ENCODE measurements at regions not wholly inside any gene's neighbourhood (a gene's known extent, or its start where the extent isn't known, plus 50 kb on each side); places are given as distances from the start of the nearest gene placed in this dataset.

DNA sequence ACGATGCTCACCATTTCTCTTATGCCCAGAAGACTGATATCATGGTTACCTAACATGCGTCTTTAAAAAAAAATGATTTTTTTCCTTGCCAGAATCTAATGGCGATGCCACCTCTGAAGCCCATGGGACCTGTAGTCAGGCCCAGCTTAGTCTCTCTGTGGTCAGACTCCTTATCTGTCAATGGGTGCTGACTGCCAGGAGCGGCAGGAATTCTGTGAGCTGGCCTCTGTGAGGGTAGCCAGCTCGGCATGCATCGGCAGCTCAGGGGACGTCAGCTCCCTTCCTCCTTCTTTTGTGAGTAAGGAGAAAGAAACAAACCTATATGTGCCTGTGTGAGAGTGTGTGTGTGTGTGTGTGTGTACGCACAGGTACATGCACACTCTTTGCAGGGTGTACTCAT, 49.9 kb upstream of the ZRANB1 start:
- Histone ChIP-seq H3K4me2 (ENCODE audit: low read length) (no peak overlapping the region), H3K9ac (ENCODE audit: low read length) (no peak overlapping the region), H3K4me3 (replicated peaks in 1 of 2; ENCODE audit: low read depth in 1 of 2, low read length in 2 of 2) (no peak overlapping the region), H3K27me3 (ENCODE audit: insufficient read depth, low read length) (peaks cover 9% of the 10 kb centered on the region; the same call in 1 of the 2 replicates), H3K9me2 (ENCODE audit: insufficient read depth) (no peaks in the 10 kb centered on the region), H2AFZ (ENCODE audit: low read depth, low read length, poor library complexity, severe bottlenecking) (no peak overlapping the region), H3K36me3 (ENCODE audit: control insufficient read depth in 1 of 2, insufficient read depth in 2 of 2, low read length in 2 of 2) (no peaks in the 10 kb centered on the region), H3K4me1 (ENCODE audit: control insufficient read depth in 1 of 2, insufficient read depth in 2 of 2, low read length in 2 of 2) (peaks cover 2 to 4% of the 10 kb centered on the region in 2 experiments; a peak in 3 of 4 replicates), H4K20me1 (ENCODE audit: insufficient read depth) (no peaks in the 10 kb centered on the region), H3K27ac (ENCODE audit: low read depth, low read length) (no peak overlapping the region), H3K79me2 (ENCODE audit: insufficient read depth, low read length) (no peaks in the 10 kb centered on the region), H3K9me3 (ENCODE audit: control insufficient read depth in 1 of 2, insufficient read depth in 1 of 2, low read depth in 1 of 2, low read length in 2 of 2) (no peaks in the 10 kb centered on the region)
- BruUV-seq (replicated peaks), result no TSS peak
- ChIA-PET RAD21 (ENCODE audit: low non-redundant PET in 1 of 2, low total read pairs in 2 of 2, uncharacterized antibody in 2 of 2, unreplicated experiment in 2 of 2) (no interaction called here), CTCF (no interaction called here), POLR2A (no interaction called here)
- intact Hi-C loops (cut with micrococcal nuclease), result no loop called here
- ATAC-seq (no peak), DNase-seq (ENCODE audit: low read depth, low spot score) (no peak)
- TF ChIP-seq EZH2 (IDR thresholded peaks at IDR 0.05) (no peak), ATF3 (IDR thresholded peaks at IDR 0.05) (no peak), EZH2phosphoT487 (IDR thresholded peaks at IDR 0.05; ENCODE audit: borderline replicate concordance) (no peak), JUND (IDR thresholded peaks at IDR 0.05) (no peak), ZNF274 (IDR thresholded peaks at IDR 0.05; ENCODE audit: low read depth, low read length) (no peak), MAX (IDR thresholded peaks at IDR 0.05) (no peak), TCF7L2 (IDR thresholded peaks at IDR 0.05; ENCODE audit: borderline replicate concordance, extremely low read depth, insufficient read depth, insufficient read length) (no peak), CEBPB (IDR thresholded peaks at IDR 0.05; ENCODE audit: low read depth) (no peak), RAD21 (IDR thresholded peaks at IDR 0.05; ENCODE audit: low read depth) (no peak), ZFX (IDR thresholded peaks at IDR 0.05) (no peak), POLR2AphosphoS5 (IDR thresholded peaks at IDR 0.05; ENCODE audit: low read depth, low read length) (no peak), YY1 (IDR thresholded peaks at IDR 0.05; ENCODE audit: extremely low read depth, insufficient replicate concordance, low read depth, low read length) (no peak), EGR1 (IDR thresholded peaks at IDR 0.05; ENCODE audit: low read depth) (no peak), POLR2A (IDR thresholded peaks at IDR 0.05; ENCODE audit: borderline replicate concordance, extremely low read depth, insufficient read depth, insufficient read length) (no peak), SIN3A (IDR thresholded peaks at IDR 0.05; ENCODE audit: low read depth) (no peak), CBX3 (IDR thresholded peaks at IDR 0.05; ENCODE audit: low read depth) (no peak), SP1 (IDR thresholded peaks at IDR 0.05; ENCODE audit: low read depth) (no peak), SRF (IDR thresholded peaks at IDR 0.05; ENCODE audit: low read depth) (no peak), ELF1 (IDR thresholded peaks at IDR 0.05; ENCODE audit: borderline replicate concordance, low read depth) (no peak)
- TF ChIP-seq, protein P1, sequence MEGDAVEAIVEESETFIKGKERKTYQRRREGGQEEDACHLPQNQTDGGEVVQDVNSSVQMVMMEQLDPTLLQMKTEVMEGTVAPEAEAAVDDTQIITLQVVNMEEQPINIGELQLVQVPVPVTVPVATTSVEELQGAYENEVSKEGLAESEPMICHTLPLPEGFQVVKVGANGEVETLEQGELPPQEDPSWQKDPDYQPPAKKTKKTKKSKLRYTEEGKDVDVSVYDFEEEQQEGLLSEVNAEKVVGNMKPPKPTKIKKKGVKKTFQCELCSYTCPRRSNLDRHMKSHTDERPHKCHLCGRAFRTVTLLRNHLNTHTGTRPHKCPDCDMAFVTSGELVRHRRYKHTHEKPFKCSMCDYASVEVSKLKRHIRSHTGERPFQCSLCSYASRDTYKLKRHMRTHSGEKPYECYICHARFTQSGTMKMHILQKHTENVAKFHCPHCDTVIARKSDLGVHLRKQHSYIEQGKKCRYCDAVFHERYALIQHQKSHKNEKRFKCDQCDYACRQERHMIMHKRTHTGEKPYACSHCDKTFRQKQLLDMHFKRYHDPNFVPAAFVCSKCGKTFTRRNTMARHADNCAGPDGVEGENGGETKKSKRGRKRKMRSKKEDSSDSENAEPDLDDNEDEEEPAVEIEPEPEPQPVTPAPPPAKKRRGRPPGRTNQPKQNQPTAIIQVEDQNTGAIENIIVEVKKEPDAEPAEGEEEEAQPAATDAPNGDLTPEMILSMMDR (IDR thresholded peaks at IDR 0.05 in 2 of 3, conservative IDR thresholded peaks at IDR 0.05 in 1 of 3; ENCODE audit: borderline replicate concordance in 1 of 3, insufficient read depth in 1 of 3, low read depth in 2 of 3, low read length in 2 of 3), result no peak
